Left ventricle myocardium inferior (tissue), 1 donor: ENCODE measurements at regions not wholly inside any gene's neighbourhood (a gene's known extent, or its start where the extent isn't known, plus 50 kb on each side); places are given as distances from the start of the nearest gene placed in this dataset.

Source experiments
- DNase-seq: peaks from one replicate; pipeline ENCODE4 v3.0.0-alpha.2; 2020
- H3K27ac ChIP-seq: fragments of 200-600 bp; replicated peaks from 2 replicates; pipeline ENCODE4 v1.8.0; 2021
- H3K27me3 ChIP-seq: fragments of 200-600 bp; 2 replicates; pipeline ENCODE4 v1.8.0; 2021; ENCODE audit warnings: low read depth
- H3K36me3 ChIP-seq: fragments of 200-600 bp; 2 replicates; pipeline ENCODE4 v1.8.0; 2021
- H3K4me1 ChIP-seq: fragments of 200-600 bp; 2 replicates; pipeline ENCODE4 v1.8.0; 2021
- H3K4me3 ChIP-seq: fragments of 200-600 bp; 2 replicates; pipeline ENCODE4 v1.8.0; 2021; ENCODE audit warnings: mild to moderate bottlenecking, moderate library complexity
- H3K9me3 ChIP-seq: fragments of 200-600 bp; replicated peaks from 2 replicates; pipeline ENCODE4 v1.8.0; 2021
- intact Hi-C: fragments of 100-400 bp; cut with micrococcal nuclease; formaldehyde crosslinking; loops from one replicate; pipeline ENCODE4 v1.11.0; 2022
- TF ChIP-seq, protein P1 (sequence below): fragments of 200-600 bp; IDR thresholded peaks from 2 replicates; pipeline ENCODE4 v1.8.0; 2021; ENCODE audit warnings: antibody characterized with exemption, mild to moderate bottlenecking, borderline replicate concordance
- donor health status: DM: no; HTN: yes; CAD: no; lungs with severe emphysema.

DNA sequence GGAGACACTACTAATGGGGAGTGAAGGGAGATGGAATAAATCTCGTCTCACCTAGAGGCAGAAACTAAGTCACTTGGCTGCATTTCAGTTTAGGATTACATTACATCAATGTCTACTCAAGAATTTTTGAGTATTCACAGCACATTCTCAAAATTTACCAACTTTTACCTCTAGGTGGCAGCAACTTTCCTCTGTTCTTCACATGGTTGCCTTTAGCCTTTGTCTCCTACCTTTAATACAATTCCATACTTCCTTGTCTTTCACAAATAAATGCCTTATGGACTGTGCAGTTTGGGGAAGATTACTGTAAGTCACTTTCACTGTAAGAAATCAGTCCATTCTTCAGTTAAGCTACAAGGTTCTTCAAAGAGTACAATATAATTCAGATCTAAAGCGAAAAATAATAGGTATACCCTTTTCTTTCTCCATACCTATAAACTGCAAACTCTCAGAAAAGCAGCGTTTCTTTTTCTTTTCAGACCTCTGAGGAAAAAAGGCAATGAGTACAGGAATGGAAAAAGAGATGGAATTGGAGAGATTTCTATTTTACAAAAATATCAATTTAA, 379.4 kb downstream of the KLF12 start:
- no peaks in the 10 kb centered on the region for H3K36me3 ChIP-seq
- H3K4me1 ChIP-seq, result peaks cover 7% of the 10 kb centered on the region
- DNase-seq, result no peak
- H3K4me3 ChIP-seq, result no peak overlapping the region
- H3K27ac ChIP-seq, result no peak overlapping the region
- intact Hi-C loops, result no loop called here
- TF ChIP-seq, protein P1, sequence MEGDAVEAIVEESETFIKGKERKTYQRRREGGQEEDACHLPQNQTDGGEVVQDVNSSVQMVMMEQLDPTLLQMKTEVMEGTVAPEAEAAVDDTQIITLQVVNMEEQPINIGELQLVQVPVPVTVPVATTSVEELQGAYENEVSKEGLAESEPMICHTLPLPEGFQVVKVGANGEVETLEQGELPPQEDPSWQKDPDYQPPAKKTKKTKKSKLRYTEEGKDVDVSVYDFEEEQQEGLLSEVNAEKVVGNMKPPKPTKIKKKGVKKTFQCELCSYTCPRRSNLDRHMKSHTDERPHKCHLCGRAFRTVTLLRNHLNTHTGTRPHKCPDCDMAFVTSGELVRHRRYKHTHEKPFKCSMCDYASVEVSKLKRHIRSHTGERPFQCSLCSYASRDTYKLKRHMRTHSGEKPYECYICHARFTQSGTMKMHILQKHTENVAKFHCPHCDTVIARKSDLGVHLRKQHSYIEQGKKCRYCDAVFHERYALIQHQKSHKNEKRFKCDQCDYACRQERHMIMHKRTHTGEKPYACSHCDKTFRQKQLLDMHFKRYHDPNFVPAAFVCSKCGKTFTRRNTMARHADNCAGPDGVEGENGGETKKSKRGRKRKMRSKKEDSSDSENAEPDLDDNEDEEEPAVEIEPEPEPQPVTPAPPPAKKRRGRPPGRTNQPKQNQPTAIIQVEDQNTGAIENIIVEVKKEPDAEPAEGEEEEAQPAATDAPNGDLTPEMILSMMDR, result peak; percentile 78
- no peaks in the 10 kb centered on the region for H3K9me3 ChIP-seq
- no peaks in the 10 kb centered on the region for H3K27me3 ChIP-seq

- H3K36me3 ChIP-seq, result peaks cover 2% of the 10 kb centered on the region
- H3K27ac ChIP-seq, result no peak overlapping the region
These were observed 380.0 kb downstream of the KLF12 start for GRCh38 chr13:73754241-73754640.

GRCh38 chr13:73751290-73751689, 382.9 kb downstream of the KLF12 start:
- no peak for DNase-seq
- H3K4me3 ChIP-seq, result no peak overlapping the region
- intact Hi-C loops, result no loop called here
- H3K36me3 ChIP-seq, result peaks cover 14% of the 10 kb centered on the region
- H3K27ac ChIP-seq, result no peak overlapping the region
- H3K4me1 ChIP-seq, result no peaks in the 10 kb centered on the region
- peaks cover 10% of the 10 kb centered on the region for H3K9me3 ChIP-seq
- no peaks in the 10 kb centered on the region for H3K27me3 ChIP-seq
- TF ChIP-seq, protein P1, result no peak

More at GRCh38 chr13:73754241-73754640, 380.0 kb downstream of the KLF12 start:
- H3K4me1 ChIP-seq, result peaks cover 7% of the 10 kb centered on the region
- no peak overlapping the region for H3K4me3 ChIP-seq
- H3K27me3 ChIP-seq, result no peaks in the 10 kb centered on the region
- DNase-seq, result no peak
- no peaks in the 10 kb centered on the region for H3K9me3 ChIP-seq
- TF ChIP-seq, protein P1, result no peak
- intact Hi-C loops, result no loop called here

- peaks cover 3% of the 10 kb centered on the region for H3K4me1 ChIP-seq
- DNase-seq, result no peak
- peaks cover 14% of the 10 kb centered on the region for H3K36me3 ChIP-seq
- no peak overlapping the region for H3K4me3 ChIP-seq
- intact Hi-C loops, result no loop called here
- H3K27me3 ChIP-seq, result no peaks in the 10 kb centered on the region
- no peak overlapping the region for H3K27ac ChIP-seq
- TF ChIP-seq, protein P1, result no peak
- peaks cover 10% of the 10 kb centered on the region for H3K9me3 ChIP-seq
These were observed 385.8 kb downstream of the KLF12 start for GRCh38 chr13:73748404-73748803.

DNA sequence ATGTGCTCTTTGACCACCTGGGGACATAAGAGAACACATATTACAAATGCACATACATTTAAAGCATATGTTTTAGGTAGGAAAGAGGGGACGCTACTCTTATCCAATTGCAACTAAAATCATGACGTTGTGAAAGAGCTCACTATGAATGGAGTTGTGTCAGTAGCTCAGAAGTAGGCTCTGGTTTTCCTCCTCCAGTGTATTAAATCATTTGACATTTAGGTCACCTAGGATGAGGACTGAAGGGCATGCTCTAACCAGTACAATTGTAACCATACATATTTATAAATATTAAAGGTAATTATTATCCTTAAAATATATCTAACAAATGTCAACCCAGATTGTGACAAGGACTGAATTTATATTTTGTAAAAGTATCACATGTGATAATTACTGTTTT, 389.0 kb downstream of the KLF12 start:
- TF ChIP-seq, protein P1, result no peak
- no peak for DNase-seq
- peaks cover 10% of the 10 kb centered on the region for H3K9me3 ChIP-seq
- peaks cover 3% of the 10 kb centered on the region for H3K4me1 ChIP-seq
- no peak overlapping the region for H3K4me3 ChIP-seq
- H3K27me3 ChIP-seq, result no peaks in the 10 kb centered on the region
- peaks cover 14% of the 10 kb centered on the region for H3K36me3 ChIP-seq
- intact Hi-C loops, result no loop called here
- H3K27ac ChIP-seq, result no peak overlapping the region

DNA sequence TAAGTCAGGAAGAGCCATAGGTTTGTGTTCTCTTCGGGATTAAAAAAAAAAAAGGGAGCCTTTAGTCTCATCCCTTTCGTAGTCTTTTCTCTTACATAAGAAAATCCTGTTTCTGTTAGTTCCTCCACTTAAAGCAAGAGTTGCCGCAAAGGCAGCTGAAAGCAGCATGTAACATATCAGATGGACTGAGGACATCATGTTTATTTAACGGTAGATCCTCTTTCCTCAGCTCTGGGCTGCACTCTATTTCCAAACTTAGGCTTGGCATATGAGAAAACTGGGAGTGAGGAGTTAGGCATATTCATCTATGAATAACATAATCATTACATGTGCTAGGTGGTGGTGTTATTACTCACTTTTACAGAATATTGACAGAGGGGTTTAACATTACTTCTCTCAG, 391.2 kb downstream of the KLF12 start:
- DNase-seq, result no peak
- no peak overlapping the region for H3K4me3 ChIP-seq
- TF ChIP-seq, protein P1, result no peak
- no peaks in the 10 kb centered on the region for H3K9me3 ChIP-seq
- intact Hi-C loops, result no loop called here
- no peak overlapping the region for H3K27ac ChIP-seq
- no peaks in the 10 kb centered on the region for H3K36me3 ChIP-seq
- H3K27me3 ChIP-seq, result no peaks in the 10 kb centered on the region
- peaks cover 10% of the 10 kb centered on the region for H3K4me1 ChIP-seq
